ENCODE measurements at regions not wholly inside any gene's neighbourhood (a gene's known extent, or its start where the extent isn't known, plus 50 kb on each side); places are given as distances from the start of the nearest gene placed in this dataset.

DNA sequence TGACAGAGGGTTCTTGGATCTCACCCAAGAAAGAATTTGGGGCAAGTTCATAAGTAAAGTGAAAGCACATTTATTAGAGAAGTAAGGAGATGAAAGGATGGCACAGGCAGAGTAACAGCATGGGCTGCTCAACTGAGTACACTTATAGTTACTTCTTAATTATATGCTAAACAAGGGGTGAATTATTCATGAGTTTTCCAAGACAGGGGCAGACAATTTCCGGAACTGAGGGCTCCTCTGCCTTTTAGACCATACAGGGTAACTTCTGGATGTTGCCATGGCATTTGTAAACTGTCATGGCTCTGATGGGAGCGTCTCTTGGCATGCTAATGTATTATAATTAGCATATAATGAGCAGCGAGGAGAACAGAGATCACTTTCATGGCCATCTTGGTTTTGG, 221.2 kb upstream of the STT3B start:
- intact Hi-C loops (cut with DNase I), result no loop called here
- Histone ChIP-seq H3K4me3 (no peak overlapping the region), H3K27ac (no peak overlapping the region), H3K27me3 (replicated peaks; ENCODE audit: insufficient read depth) (no peaks in the 10 kb centered on the region), H3K4me1 (replicated peaks) (no peaks in the 10 kb centered on the region), H3K9me3 (no peaks in the 10 kb centered on the region), H3K36me3 (no peaks in the 10 kb centered on the region)
- no peak for DNase-seq (ENCODE audit: low spot score)
- no peak for TF ChIP-seq POLR2A (IDR thresholded peaks at IDR 0.05)
- no peak for TF ChIP-seq POLR2AphosphoS5 (IDR thresholded peaks at IDR 0.05)
- TF ChIP-seq, protein P1, sequence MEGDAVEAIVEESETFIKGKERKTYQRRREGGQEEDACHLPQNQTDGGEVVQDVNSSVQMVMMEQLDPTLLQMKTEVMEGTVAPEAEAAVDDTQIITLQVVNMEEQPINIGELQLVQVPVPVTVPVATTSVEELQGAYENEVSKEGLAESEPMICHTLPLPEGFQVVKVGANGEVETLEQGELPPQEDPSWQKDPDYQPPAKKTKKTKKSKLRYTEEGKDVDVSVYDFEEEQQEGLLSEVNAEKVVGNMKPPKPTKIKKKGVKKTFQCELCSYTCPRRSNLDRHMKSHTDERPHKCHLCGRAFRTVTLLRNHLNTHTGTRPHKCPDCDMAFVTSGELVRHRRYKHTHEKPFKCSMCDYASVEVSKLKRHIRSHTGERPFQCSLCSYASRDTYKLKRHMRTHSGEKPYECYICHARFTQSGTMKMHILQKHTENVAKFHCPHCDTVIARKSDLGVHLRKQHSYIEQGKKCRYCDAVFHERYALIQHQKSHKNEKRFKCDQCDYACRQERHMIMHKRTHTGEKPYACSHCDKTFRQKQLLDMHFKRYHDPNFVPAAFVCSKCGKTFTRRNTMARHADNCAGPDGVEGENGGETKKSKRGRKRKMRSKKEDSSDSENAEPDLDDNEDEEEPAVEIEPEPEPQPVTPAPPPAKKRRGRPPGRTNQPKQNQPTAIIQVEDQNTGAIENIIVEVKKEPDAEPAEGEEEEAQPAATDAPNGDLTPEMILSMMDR (IDR thresholded peaks at IDR 0.05), result no peak
- WGBS, result 88% methylated on average over 3 of the region's 3 CpGs

DNA sequence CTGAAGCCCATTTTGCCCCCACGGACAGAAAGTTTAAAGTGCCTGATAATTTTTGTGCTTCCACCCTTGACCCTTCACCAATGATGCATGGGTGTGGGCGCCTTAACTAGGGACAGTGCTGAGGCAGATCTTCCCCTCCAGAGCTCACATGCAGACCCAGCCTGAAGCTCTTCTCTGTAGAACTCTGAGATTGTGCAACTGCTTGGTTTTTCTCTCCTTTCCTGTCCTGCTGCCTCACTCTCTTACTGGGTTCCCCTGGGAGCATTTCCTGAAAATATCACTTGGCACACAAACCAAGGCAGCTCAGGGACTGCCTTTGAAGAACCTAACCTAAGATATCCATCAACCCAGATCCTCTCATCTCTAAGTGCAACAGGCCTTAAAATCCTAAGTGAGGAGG, 220.3 kb upstream of the STT3B start:
- intact Hi-C loops (cut with DNase I), result no loop called here
- H3K4me3 ChIP-seq, result no peak overlapping the region
- H3K27me3 ChIP-seq (replicated peaks; ENCODE audit: insufficient read depth), result no peaks in the 10 kb centered on the region
- WGBS, result 59% methylated on average over 2 of the region's 2 CpGs
- no peaks in the 10 kb centered on the region for H3K4me1 ChIP-seq (replicated peaks)
- H3K27ac ChIP-seq, result no peak overlapping the region
- no peaks in the 10 kb centered on the region for H3K36me3 ChIP-seq
- TF ChIP-seq, protein P1 (IDR thresholded peaks at IDR 0.05), result no peak
- TF ChIP-seq POLR2A (IDR thresholded peaks at IDR 0.05), result no peak
- DNase-seq (ENCODE audit: low spot score), result no peak
- H3K9me3 ChIP-seq, result no peaks in the 10 kb centered on the region

DNA sequence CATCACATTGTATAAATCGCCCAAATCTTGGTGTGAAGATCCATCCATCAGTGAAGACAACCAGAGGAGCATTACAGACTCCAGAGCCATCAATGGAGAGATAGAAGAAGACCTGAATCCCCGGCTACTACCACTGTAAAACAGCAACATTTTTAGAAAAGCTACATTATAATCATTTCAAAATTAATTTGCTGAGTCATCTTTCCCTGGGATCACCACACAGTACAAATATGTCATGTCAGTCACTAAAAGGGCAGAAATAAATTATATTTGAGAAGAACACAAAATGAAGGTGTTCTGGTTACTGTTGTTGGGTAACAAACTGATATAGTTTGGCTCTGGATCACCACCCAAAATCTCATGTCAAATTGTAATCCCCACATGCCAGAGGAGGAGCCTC, 218.5 kb upstream of the STT3B start:
- WGBS, result 97% methylated on average over 2 of the region's 2 CpGs
- DNase-seq (ENCODE audit: low spot score), result no peak
- no peaks in the 10 kb centered on the region for H3K27me3 ChIP-seq (replicated peaks; ENCODE audit: insufficient read depth)

GRCh38 chr3:31319332-31319731, 213.4 kb upstream of the STT3B start:
- no peak overlapping the region for H3K27ac ChIP-seq
- TF ChIP-seq POLR2A (IDR thresholded peaks at IDR 0.05) (no peak), POLR2AphosphoS5 (IDR thresholded peaks at IDR 0.05) (no peak)
- TF ChIP-seq, protein P1 (IDR thresholded peaks at IDR 0.05), result no peak
- no peak overlapping the region for H3K4me3 ChIP-seq
- intact Hi-C loops (cut with DNase I), result no loop called here
- H3K4me1 ChIP-seq (replicated peaks), result no peaks in the 10 kb centered on the region
- H3K27me3 ChIP-seq (replicated peaks; ENCODE audit: insufficient read depth), result no peaks in the 10 kb centered on the region
- no peaks in the 10 kb centered on the region for H3K9me3 ChIP-seq
- no peaks in the 10 kb centered on the region for H3K36me3 ChIP-seq
- no peak for DNase-seq (ENCODE audit: low spot score)
- WGBS, result 93% methylated on average over 2 of the region's 2 CpGs

More for the DNA sequence above, 218.5 kb upstream of the STT3B start:
- H3K4me1 ChIP-seq (replicated peaks), result no peaks in the 10 kb centered on the region
- TF ChIP-seq, protein P1 (IDR thresholded peaks at IDR 0.05), result no peak
- TF ChIP-seq POLR2A (IDR thresholded peaks at IDR 0.05) (no peak), POLR2AphosphoS5 (IDR thresholded peaks at IDR 0.05) (no peak)
- no peak overlapping the region for H3K4me3 ChIP-seq
- intact Hi-C loops (cut with DNase I), result no loop called here
- no peaks in the 10 kb centered on the region for H3K9me3 ChIP-seq
- no peak overlapping the region for H3K27ac ChIP-seq
- H3K36me3 ChIP-seq, result no peaks in the 10 kb centered on the region

DNA sequence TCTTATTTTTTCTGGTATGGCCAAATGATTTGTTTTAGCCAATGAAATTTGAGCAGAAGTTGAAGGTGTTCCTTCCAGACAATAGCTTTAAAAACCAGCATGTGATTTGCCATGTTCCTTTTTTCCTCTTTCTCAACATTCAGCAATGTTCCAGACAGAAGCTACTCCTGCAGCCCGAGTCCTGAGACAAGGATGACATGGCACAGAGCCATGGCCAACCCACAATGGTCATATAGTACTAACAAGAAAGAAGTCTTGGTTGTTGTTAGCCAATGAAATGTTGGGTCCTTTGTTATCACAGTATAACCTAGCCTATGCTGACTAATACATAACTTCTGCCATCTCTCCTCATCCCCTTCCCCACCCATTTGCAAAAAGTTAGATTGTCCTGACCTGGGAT, 211.1 kb upstream of the STT3B start:
- Histone ChIP-seq H3K36me3 (no peaks in the 10 kb centered on the region), H3K27me3 (replicated peaks; ENCODE audit: insufficient read depth) (no peaks in the 10 kb centered on the region), H3K9me3 (no peaks in the 10 kb centered on the region), H3K4me3 (no peak overlapping the region), H3K4me1 (replicated peaks) (no peaks in the 10 kb centered on the region), H3K27ac (no peak overlapping the region)
- TF ChIP-seq POLR2A (IDR thresholded peaks at IDR 0.05) (no peak), POLR2AphosphoS5 (IDR thresholded peaks at IDR 0.05) (no peak)
- TF ChIP-seq, protein P1 (IDR thresholded peaks at IDR 0.05), result no peak
- DNase-seq (ENCODE audit: low spot score), result no peak
- WGBS, result 53% methylated on average over 1 of the region's 1 CpG
- intact Hi-C loops (cut with DNase I), result no loop called here

Measured in prostate gland (tissue), 2 donors.